ENCODE measurements at regions not wholly inside any gene's neighbourhood (a gene's known extent, or its start where the extent isn't known, plus 50 kb on each side); places are given as distances from the start of the nearest gene placed in this dataset.
"Not testable (repeated sequence)": the region's sequence is repeated elsewhere in the genome, so short reads cannot be mapped to it uniquely, and the experiment has no call there.

GRCh38 chr6:27720607-27721580 is 191.3 kb downstream of the OR2B2 start:
- DNase-seq, result no peak

GRCh38 chr6:27719039-27719438 is 193.2 kb downstream of the OR2B2 start:
- DNase-seq, result not testable (repeated sequence)

- no peak for DNase-seq
Measured at GRCh38 chr6:27706431-27706830, 205.8 kb downstream of the OR2B2 start.

- no peak for DNase-seq
Measured at GRCh38 chr6:27700337-27700736, 211.9 kb downstream of the OR2B2 start.

GRCh38 chr6:27694547-27694874 is 217.7 kb downstream of the OR2B2 start:
- DNase-seq, result no peak

DNA sequence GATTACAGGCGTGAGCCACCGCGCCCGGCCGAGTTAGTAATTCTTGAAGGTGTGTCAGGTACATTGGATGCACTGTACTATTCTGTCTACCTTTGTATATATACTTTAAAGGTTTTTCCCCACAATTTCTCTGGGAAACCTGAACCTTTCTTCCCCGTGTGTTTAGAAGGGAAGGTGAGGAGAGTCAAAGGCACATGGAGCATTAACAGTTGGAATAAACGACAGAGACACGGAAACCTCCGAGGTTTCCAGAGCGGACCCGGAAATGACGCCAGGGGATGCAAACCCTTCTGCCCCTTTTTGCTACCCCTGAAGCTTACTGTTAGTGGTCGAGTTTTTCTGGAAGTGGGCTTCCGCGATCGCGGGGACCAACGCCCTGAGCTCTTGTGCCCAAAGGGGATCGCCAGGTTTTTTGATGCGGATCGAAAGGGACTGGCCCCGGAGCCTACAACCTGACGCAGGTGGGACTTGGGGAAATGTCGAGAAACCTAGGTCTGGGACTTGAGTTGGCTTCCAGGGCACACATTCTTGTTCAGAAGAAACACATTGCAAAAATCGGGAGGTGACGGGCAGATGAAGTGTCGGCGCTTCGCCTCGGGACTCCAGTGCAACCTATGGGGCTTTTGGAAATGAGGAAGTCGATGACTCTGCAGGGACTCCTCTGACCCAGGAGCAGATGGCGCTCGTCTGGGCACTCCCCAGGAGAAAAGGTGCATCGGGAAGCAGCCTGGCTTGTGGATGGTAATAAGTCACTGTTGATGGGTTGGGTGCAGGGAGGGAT is 218.2 kb downstream of the OR2B2 start:
- DNase-seq, result no peak

DNA sequence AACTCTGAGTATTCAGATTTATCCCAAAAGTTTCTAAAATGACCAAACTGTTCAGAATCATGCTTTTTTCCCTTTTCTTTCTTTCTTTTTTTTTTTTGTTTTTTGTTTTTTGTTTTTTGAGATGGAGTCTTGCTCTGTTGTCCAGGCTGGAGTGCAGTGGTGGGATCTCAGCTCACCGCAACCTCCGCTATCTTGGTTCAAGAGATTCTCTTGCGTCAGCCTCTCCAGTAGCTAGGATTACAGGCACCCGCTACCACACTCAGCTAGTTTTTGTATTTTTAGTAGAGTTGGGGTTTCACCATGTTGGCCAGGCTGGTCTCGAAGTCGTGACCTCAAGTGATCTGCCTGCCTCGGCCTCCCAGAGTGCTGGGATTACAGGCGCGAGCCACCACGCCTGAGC is 219.2 kb upstream of the ZNF184 start:
- not testable (repeated sequence) for DNase-seq

GRCh38 chr6:27688014-27688586 is 215.2 kb upstream of the ZNF184 start:
- peak; percentile 55 for DNase-seq

GRCh38 chr6:27687154-27688013 is 214.5 kb upstream of the ZNF184 start:
- DNase-seq, result peak; percentile 52

DNA sequence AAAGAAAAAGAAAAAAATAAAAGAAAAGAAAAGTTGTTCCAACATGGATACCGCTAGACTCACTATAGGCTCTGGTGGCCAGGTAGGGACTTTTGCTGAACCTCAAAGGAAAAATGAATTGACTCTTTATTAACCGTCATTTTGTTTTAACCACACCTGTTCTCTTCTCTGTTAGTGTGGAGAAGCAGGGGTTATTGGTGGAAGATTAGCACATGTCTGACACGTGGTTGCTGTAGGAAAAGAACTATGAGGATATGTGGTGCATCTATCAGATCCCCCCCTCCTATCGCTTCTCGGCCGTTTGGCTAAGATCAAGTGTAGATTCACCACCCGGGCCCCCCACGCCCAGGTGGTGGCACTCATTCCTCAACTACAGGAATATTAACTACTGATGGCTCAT is 212.4 kb upstream of the ZNF184 start:
- no peak for DNase-seq

GRCh38 chr6:27684264-27685211 is 211.6 kb upstream of the ZNF184 start:
- DNase-seq, result no peak

DNA sequence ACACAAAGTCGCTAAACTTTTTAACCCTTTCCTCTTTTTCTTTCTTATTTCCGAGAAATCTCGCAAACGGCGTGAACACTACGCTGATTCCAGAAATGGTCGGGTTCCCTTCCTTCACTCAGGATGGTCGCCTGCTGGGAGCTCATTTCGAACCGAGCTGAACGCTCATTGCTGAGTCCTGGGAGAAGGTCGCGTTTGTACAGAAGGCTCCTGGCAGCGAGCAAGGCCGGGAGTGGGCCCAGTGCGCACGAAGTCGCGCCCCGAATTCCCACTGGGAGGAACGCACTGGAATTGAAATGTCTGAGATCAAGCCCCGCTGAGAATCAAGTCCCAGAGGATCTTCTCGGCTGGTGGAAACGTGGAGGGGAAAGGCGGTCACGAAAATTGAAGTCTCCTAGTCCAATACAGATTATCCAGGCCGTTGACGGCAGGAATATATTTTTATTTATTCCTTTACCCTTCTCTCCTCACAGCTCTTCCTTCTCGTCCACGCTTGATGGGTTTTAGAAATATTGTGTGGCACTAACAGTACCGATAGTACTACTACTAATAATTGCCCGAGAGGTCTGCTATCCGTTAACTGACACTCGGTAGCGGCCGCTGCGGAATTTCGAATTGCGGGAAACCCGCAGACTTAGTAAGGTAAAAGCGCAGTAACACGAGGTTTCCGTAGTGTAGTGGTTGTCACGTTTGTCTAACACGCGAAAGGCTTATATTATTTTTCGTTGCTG is 207.2 kb upstream of the ZNF184 start:
- no peak for DNase-seq

DNA sequence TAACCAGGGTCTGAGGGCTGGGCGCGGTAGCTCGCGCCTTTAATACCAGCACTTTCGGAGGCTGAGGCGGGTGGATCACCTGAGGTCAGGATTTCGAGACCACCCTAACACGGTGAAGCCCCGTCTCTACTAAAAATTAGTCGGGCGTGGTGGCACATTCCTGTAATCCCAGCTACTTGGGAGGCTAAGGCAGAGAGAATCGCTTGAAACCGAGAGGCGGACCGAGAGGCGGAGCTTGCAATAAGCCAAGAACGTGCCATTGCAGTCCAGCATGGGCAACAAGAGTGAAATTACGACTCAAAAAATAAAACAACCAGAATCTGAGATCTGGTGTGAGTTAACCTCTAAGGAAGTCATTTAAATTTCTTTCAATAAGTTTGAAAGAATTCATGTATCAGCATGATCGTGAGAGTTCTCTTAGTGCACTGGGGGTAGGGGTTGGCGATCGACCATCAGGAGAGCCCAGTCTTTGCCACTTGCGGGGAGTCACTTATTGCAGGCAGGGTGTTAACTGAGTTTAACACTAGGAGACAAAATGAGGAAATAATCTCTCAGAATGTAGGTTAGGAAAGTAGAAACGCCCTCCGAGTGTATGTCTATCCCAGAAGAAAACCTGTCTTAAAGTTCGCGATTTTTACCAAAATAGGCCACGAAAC is 206.5 kb upstream of the ZNF184 start:
- no peak for DNase-seq

GRCh38 chr6:27678469-27678868 is 205.6 kb upstream of the ZNF184 start:
- DNase-seq, result no peak

DNA sequence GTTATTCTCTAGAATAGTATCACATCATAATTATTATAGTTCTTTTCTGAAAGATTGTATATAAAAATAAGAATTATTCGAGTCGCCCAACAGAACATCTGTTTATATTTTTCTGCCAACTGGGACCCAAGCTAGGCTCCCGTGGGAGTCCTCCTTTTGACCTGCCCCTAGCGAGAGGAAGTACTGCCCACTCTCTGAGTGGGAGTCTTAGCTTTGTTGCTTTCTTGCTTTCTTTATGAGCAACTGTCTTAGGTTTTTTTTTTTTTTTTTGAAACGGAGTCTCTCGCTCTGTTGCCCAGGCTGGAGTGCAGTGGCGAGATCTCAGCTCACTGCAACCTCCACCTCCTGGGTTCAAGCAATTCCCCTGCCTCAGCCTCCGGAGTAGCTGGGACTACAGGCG is 202.0 kb upstream of the ZNF184 start:
- no peak for DNase-seq

- DNase-seq, result no peak
Measured at GRCh38 chr6:27672113-27672799, 199.4 kb upstream of the ZNF184 start.

DNA sequence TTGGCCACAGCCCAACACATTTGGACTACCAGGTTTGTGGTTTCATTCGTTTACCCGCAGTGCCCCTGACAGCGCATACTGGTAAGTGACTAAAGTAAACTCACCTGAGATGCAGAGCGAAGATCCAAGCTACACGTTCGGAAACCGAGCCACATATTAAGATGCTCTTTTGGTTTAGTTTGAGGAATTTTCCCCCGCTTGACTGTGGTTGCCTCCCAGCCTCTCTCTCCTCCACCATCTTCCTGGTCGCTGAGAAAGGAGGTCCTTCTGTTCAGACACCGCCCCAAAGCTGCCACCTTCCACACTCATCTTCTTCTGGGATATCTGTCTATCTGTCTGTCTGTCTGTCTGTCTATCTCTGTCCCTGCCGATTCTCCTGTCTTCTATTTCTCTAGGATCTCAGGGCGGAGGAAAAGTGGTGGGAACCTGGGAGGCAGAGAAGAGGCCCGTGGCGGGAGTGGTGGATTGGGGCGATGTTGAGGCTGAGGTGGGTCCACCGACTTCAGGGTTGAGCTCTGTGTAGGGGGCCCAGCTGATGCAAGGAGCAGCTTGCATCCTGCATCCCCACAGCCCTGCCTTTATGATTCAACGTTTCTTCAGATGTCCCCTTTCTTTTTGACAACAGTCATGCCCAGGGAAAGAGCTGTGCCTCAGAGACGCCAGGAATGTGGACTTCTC is 196.9 kb upstream of the ZNF184 start:
- no peak for DNase-seq

DNA sequence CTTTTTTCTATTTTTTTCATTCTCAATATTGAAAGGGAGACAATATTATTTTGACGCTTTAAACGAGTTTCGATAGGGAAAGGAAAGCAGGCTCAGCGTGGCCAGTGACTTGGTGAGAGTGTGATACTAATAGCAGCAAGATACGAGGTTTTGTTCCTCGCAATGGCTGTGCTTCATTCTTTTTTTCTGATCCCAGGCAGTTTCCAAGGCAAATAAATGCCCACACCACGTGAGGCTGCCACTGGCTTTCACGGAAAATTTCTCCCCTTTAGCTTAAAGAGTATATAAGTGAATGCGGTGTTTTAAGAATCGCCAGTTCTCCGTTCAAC is 196.4 kb upstream of the ZNF184 start:
- no peak for DNase-seq

All from GOT3 (cell line).